Neural crest cell (in vitro differentiated cells): ENCODE measurements at regions not wholly inside any gene's neighbourhood (a gene's known extent, or its start where the extent isn't known, plus 50 kb on each side); places are given as distances from the start of the nearest gene placed in this dataset.

ENCODE experiments used
- DNase-seq: peaks from one replicate; pipeline ENCODE4 v3.0.0; 2021; ENCODE audit warnings: low read depth, mixed read lengths, low spot score
- H3K27ac Mint-ChIP-seq: one replicate; pipeline ENCODE4 v1.8.0; 2021; ENCODE audit warnings: mild to moderate bottlenecking, mixed read lengths; ENCODE audit not compliant: unreplicated experiment
- H3K27me3 Mint-ChIP-seq: 2 replicates; pipeline ENCODE4 v1.8.0; 2021; ENCODE audit warnings: low read depth, mild to moderate bottlenecking, mixed read lengths
- H3K36me3 Mint-ChIP-seq: 2 replicates; pipeline ENCODE4 v1.8.0; 2021; ENCODE audit warnings: low read depth, mild to moderate bottlenecking, mixed read lengths
- H3K4me1 Mint-ChIP-seq: 2 replicates; pipeline ENCODE4 v1.8.0; 2021; ENCODE audit warnings: mixed read lengths
- H3K4me3 Mint-ChIP-seq: one replicate; pipeline ENCODE4 v1.8.0; 2021; ENCODE audit warnings: mild to moderate bottlenecking, mixed read lengths
- H3K9me3 Mint-ChIP-seq: 2 replicates; pipeline ENCODE4 v1.8.0; 2021; ENCODE audit warnings: mixed read lengths
- CTCF ChIP-seq: fragments of 200-600 bp; sonication (generic); conservative IDR thresholded peaks from 2 replicates; pipeline ENCODE4 v1.5.0; 2021; ENCODE audit warnings: antibody characterized with exemption, mild to moderate bottlenecking

- no peaks in the 10 kb centered on the region for H3K27me3 Mint-ChIP-seq
- peaks cover 14% of the 10 kb centered on the region for H3K9me3 Mint-ChIP-seq
- no peak overlapping the region for H3K27ac Mint-ChIP-seq
- peaks cover 6% of the 10 kb centered on the region for H3K36me3 Mint-ChIP-seq
- TF ChIP-seq CTCF = no peak
- no peak overlapping the region for H3K4me3 Mint-ChIP-seq
- DNase-seq = no peak
- no peaks in the 10 kb centered on the region for H3K4me1 Mint-ChIP-seq
Measured at GRCh38 chrX:39301036-39301435, 499.8 kb downstream of the MID1IP1 start.

- Mint-ChIP-seq H3K27me3 (no peaks in the 10 kb centered on the region), H3K9me3 (peaks cover 20% of the 10 kb centered on the region), H3K4me1 (no peaks in the 10 kb centered on the region), H3K4me3 (no peak overlapping the region), H3K36me3 (peaks cover 6% of the 10 kb centered on the region), H3K27ac (no peak overlapping the region)
- no peak for TF ChIP-seq CTCF
- DNase-seq = no peak
Measured at GRCh38 chrX:39302838-39303237, 501.6 kb downstream of the MID1IP1 start.

GRCh38 chrX:39304746-39305145 is 503.5 kb downstream of the MID1IP1 start:
- no peak for TF ChIP-seq CTCF
- Mint-ChIP-seq H3K4me1 (peaks cover 7% of the 10 kb centered on the region), H3K36me3 (peaks cover 6% of the 10 kb centered on the region), H3K4me3 (no peak overlapping the region), H3K9me3 (peaks cover 15% of the 10 kb centered on the region), H3K27ac (no peak overlapping the region), H3K27me3 (no peaks in the 10 kb centered on the region)
- DNase-seq = no peak

GRCh38 chrX:39307488-39307887 is 506.2 kb downstream of the MID1IP1 start:
- TF ChIP-seq CTCF = no peak
- H3K4me1 Mint-ChIP-seq = peaks cover 25% of the 10 kb centered on the region
- no peak overlapping the region for H3K27ac Mint-ChIP-seq
- H3K36me3 Mint-ChIP-seq = peaks cover 2% of the 10 kb centered on the region
- H3K27me3 Mint-ChIP-seq = no peaks in the 10 kb centered on the region
- DNase-seq = no peak
- H3K4me3 Mint-ChIP-seq = no peak overlapping the region
- H3K9me3 Mint-ChIP-seq = peaks cover 17% of the 10 kb centered on the region

- Mint-ChIP-seq H3K9me3 (peaks cover 19% of the 10 kb centered on the region), H3K27me3 (no peaks in the 10 kb centered on the region), H3K4me3 (no peak overlapping the region), H3K36me3 (peaks cover 2% of the 10 kb centered on the region), H3K27ac (no peak overlapping the region), H3K4me1 (peaks cover 25% of the 10 kb centered on the region)
- no peak for TF ChIP-seq CTCF
- DNase-seq = no peak
Measured at GRCh38 chrX:39308126-39308525, 506.9 kb downstream of the MID1IP1 start.

GRCh38 chrX:39309018-39309635 is 507.9 kb downstream of the MID1IP1 start:
- Mint-ChIP-seq H3K4me1 (peaks cover 25% of the 10 kb centered on the region), H3K4me3 (no peak overlapping the region), H3K36me3 (peaks cover 6% of the 10 kb centered on the region), H3K27me3 (no peaks in the 10 kb centered on the region), H3K27ac (no peak overlapping the region), H3K9me3 (peaks cover 19% of the 10 kb centered on the region)
- TF ChIP-seq CTCF = no peak
- no peak for DNase-seq
